ENCODE measurements at regions not wholly inside any gene's neighbourhood (a gene's known extent, or its start where the extent isn't known, plus 50 kb on each side); places are given as distances from the start of the nearest gene placed in this dataset.

DNA sequence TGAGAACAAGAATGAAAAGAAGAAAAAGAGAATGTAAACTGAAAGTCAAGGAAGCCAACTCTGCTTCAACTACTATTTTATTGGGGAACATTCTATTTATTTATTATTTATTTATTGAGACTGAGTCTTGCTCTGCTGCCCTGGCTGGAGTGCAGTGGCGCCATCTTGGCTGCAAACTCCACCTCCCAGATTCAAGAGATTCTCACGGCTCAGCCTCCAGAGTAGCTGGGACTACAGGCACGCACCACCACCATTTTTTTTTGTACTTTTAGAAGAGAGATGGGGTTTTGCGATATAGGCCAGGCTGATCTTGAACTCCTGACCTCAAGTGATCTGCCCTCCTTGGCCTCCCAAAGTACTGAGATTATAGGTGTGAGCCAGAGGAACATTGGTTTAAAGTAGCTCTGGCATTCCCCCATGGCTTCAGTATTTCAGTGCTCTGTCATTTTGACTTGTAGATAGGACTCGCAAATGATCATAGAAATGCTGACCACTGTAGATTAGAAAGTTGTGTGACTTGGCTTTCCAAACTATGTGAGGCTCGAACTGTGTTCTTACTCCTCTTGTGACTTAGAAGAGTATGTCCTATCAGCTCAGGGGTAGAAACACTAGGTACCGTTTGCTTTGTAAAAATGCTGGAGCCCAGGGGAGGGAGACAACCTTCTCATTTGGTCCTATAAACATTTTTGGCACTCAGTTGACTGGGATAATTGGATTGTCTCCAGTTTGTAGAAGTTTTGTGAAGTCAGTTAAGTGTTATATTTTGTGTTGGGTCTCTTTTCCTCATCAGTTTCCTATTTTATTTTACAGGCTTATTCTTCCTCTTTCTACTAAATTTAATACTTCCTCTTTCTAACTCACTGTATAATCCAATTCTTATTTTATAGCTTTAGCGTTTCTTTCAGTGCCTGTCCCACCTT lies 544.9 kb upstream of the CITED2 start:
- no peak for DNase-seq

DNA sequence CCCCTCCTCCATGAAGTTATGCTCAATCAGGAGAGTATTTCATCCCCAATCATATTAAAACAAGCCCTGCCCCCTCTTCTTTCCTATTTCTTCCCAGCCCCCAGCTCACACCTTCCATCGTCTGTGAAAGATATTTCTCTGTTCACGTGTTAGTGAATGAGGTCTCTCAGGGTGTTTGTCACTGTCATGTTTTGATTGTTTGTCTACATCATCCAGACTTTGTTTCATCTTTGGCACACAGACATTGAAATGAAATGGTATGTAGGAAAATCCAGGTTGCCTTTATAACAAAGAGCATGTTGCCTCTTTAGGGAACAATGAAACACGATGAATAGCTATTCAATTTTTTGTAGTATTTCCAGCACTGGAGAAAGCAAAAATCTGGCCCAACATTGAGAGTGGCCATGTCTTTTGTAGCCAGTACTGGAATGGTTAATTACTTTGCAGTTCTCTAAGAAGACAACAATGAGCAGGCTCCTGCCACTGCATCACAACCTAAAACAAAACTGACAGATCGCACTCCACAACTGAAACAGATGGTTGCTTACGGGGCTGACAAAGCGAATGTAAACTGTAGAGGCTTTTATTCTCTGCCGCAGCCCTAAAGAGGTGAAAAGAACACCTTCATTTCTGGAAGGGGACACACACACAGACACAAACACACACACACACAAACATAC lies 543.6 kb upstream of the CITED2 start:
- DNase-seq, result no peak

DNA sequence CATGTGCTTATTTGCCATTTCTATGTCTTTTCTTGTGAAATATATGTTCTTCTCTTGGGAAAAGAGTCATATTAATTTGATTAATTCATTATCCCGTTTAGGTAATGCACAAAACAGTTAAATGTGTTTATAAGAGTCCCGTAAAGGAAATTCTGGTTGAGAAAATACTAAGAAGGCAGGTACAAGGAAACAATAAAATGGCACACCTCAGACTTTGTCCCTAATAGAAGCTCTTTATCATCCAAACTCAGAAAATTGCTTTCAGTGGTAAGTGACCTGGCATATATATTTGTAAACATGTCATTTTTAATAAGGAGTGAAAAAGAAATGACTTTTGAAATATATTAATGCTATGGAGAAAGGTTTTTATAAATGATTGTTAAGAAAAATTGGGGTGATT lies 540.5 kb upstream of the CITED2 start:
- no peak for DNase-seq

DNA sequence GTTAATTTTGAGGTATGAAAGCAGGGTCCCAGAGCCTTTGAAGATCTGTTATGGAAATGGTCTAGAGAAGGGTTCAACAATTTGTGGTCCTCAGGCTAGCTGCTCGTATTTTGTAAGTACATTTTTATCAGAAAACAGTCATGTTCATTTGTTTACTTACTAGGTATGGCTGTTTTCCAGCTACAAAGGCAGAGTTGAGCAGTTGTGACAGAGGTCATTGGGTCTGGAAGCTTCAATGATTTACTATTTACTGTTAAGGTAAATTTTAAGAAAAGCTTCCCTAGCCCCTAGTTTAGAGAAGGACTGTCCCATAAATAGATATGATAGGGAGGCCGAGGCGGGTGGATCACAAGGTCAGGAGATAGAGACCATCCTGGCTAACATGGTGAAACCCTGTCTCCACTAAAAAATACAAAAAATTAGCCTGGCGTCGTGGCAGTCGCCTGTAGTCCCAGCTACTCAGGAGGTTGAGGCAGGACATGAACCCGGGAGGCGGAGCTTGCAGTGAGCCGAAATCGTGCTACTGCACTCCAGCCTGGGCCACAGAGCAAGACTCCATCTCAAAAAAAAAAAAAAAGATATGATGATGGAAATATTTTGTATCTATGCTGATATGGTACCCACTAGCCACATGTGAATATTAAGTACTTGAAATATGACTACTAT lies 538.4 kb upstream of the CITED2 start:
- DNase-seq, result no peak

DNA sequence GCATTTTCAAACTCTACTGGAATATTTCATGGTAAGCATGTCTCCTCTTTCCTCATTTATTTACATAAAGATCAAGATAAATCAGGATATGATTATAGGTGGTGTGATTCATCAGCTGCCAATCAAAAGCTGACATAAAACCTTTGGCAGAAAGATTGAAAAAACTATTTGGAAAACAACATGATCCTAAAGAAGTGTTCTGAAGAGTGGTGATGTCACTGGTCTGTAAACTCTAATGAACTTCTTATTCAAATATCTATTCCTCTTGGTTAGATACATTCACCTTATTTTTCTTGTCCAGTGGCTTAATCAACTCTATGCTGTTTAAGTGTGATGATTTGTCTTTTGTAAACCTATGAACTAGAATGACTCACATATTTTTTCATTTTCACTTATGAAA lies 535.5 kb upstream of the CITED2 start:
- no peak for DNase-seq

DNA sequence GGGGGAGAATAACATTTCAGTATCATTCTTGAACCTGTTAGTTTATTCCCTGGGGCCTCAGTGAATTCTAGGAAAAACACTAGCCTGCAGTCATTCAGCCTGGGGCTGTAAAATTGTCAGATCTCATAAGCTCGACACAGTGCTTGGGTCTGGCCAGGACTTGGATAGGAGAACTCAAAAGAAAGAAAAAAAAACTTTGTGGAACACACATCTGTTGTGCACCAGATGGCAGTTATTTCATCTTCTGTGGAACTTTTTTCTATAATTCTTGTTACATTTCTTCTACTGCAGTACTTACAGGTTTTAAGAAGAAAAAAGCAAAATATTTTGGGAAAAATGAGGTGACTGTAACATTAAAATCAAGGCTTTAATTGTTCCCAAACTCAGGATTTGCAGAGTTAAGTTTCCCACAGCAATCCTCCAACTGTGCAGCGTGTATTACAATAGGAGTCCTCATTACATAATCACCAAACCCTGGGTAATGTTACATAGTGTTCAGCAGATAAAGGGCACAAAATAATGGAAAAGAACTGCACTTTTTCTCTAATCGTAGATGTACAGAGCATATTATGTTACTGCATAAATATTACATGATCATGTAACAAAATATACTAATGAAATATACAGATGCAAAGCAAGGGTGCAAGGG lies 531.1 kb upstream of the CITED2 start:
- DNase-seq, result no peak

DNA sequence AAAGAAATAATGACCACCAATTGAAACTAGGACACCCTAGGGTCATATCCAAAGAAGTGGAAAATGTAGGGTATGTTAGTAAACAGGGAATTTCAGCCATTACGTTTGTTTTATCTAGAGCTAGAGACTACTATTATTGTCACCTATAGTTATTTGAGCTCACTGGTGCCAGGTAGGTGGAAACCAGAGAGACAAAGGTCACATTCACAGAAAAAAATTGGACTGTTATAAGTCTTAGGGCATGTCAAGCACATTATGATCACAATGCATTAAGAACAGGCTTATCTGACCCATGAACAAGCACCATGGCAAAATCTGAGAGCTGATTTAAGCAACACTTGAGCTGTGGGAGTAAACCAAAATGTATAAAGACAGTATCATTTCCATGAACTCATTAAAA lies 530.1 kb upstream of the CITED2 start:
- no peak for DNase-seq

DNA sequence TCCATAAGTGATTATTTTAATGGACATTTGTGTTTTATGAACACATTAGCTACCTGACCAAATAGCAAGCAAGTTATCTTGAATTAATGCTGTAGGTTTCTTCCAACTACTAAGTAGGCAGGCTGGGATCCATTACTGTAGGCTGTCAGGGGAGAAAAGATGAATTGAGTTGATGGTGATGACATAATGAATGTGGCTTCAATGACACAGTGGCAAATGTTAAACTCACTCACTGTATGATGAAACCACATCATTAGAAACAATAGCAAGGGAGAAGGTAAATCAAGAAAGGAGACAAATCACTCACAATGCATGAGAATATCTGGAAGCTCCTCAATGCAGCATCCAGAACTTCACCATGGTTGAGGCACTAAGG lies 529.7 kb upstream of the CITED2 start:
- no peak for DNase-seq

DNA sequence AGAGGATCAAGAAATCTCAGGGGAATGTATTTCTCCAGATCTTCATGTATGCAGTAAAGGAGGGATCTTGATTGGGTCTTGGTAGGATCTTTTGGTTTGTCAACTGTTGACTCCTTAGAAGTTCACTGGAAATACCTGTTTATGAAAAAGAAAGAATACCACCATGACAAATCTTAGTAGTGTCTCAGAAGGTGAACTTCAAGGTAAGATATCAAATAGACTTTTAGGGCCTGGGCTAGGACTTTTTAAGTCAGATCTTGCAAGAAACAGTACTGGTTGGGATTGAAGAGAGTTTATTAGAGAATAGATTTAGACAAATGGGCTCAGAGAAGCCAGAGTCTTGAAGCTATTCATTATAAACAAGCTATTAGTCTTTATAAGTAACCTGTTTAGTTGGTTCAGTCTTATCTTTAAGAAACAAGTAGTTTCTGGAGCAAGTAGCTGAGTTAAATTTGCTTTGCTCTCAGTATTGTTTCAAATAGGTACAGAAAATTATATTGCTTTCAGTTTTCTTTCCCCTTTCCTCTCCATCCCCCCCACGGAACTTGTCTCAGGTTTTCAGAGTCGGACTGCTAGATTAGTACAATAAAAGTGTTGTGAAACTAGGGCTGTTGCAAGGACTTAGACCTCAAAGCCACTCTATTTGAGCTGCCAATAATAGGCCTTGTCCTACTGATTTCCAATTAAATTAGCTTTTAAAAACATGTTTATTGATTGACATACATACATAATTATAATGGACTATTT lies 529.1 kb upstream of the CITED2 start:
- DNase-seq, result no peak

DNA sequence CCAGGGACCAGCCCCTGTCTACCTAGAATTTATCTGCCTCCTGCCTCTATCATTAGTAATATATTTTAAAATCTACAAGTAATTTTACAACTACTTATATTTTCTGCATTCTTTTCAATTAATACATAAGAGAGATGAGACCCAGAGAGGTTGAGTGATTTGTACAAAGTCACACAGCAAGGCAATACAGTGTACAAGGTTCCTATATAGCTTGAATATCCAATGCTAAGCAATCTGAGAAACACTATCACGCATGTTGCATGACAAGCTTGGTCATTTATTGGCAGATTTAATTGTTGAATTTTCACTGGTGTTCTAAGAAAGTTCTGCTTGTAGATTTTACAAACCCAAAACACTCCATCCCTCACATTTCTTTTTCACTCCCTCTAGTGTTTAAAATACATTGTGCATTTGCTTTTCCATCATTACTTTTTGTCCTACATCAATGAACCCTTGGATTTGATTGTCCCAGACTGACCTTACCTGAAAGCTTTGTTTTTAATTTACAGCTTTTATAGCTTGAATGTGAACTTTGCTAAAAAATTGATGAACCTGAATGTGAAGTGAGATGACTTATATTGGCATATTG lies 520.9 kb upstream of the CITED2 start:
- no peak for DNase-seq

DNA sequence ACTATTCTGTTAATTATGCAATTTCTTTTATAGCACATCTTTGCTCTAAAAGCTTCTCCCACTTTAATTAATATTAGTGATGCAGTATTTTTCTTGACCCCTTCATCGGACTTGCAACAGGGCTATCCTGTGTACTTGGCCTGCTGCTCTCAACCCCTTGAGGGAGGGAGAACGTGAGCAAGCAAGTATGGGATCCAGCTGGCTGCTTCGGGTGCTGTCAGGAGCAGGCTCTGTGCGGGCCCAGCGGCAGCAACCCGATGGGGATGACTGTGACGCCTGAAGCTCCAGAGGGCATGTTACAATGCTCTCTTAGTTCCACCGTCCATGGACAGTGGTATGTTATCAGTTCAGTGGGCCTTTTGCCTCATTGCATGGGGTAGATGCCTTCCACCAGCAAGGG lies 519.8 kb upstream of the CITED2 start:
- DNase-seq, result no peak

DNA sequence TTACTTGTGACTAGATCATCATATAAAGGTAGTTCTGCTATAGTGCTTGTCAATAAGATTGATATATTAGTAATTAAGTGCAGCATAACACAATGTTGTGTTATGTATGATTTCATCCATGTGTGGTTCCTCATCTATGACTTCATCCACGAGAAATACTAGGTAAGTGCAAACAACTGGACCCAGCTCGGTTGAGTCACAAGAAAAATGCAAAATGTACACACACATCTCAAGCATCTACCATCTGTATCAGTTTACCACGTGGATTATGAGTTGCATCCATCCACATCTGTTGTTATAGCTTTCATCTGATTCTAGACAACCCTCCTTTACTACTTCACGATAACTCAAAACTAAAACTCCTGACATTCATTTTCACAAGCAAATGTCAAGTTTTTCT lies 517.0 kb upstream of the CITED2 start:
- no peak for DNase-seq

DNA sequence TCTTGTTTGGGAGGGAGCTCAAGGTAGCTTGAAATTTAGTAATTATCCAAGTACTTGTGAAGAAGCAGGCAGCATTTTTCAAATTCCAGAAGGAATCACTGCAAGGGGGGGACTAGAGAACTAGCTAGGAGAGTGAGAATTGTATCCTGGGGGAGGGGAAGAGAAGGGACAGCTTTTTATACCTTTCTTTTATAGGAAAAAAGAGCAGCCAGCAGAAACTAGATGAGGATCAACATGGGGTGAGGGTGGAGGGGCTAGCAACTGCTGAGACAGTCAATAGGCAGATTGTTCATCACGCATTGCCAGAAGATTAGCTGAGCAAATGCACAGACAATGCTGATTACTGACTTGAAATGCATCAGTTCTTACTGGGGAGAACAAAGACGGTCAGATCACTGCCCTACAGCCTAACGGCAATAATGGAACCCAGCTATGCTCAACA lies 514.3 kb upstream of the CITED2 start:
- DNase-seq, result no peak

DNA sequence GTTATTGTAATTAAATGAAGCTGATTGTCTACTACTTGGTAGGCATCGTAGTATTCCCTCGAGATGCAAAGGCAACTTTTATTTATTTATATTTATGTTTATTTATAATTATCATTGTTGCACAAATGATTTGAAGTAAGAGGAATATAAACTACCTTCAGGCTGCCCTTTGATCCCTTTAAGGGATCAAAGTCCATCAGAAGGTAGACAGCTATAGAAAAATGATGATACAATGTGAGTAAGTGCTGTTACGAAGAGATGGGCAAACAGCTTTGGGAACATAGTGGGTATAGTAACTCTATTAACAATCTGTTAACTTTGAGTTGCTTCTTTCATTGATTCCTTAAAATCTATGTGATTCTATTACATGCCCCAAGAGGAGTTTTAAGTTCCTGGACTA lies 512.8 kb upstream of the CITED2 start:
- DNase-seq, result no peak

DNA sequence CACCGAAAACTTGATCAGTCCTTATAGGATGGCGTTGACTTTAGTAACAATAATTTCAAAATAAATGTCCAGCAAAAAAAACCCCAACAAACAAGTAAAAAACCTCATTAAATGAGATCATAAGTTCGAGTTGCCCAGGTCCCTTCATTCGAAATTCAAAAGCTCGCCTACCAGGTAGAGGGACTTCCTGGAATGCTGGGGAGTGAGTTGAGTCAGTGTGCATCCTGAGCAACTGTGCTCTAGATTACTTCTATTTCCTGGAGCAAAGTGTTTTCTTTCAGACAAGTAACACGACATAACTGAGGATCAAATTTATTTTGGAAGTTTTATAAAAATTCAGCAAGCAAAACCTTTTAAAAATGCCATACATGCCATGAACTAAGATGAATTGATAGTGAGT lies 511.9 kb upstream of the CITED2 start:
- DNase-seq, result no peak

DNA sequence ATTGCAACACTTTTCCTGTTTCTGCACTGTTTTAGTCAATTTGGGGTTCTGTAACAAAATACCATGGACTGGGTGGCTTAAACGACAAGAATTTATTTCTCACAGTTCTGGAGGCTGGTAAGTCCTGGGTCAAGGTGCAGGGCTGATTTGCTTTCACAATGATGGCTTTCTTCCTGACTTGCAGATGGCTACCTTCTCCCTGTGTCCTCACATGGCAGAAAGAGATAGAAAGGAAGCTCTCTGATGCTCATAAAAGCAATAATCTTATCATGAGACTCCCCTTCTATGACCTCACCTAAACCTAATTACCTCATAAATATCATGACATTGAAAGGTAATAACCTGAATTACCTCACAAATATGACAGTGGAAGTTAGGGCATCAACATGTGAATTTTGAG lies 511.5 kb upstream of the CITED2 start:
- DNase-seq, result no peak

DNA sequence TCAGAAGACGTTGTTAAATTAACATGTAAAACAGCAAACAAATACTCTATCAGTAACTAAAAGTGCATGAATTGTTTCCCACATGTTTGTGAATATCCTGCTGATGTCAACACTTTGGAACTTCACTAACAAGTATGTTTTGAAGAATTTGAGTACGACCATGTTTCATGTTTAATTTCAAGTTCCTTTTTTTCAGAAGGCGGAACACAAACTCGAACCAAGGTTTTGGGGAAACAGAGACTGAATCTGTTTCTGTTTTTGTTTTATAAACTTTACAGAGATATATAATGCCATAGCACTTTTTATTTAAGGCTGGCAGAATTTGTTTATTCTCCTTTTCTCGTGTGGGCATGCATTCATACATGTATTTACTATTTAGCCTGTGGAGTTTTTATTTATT lies 509.3 kb upstream of the CITED2 start:
- no peak for DNase-seq

DNA sequence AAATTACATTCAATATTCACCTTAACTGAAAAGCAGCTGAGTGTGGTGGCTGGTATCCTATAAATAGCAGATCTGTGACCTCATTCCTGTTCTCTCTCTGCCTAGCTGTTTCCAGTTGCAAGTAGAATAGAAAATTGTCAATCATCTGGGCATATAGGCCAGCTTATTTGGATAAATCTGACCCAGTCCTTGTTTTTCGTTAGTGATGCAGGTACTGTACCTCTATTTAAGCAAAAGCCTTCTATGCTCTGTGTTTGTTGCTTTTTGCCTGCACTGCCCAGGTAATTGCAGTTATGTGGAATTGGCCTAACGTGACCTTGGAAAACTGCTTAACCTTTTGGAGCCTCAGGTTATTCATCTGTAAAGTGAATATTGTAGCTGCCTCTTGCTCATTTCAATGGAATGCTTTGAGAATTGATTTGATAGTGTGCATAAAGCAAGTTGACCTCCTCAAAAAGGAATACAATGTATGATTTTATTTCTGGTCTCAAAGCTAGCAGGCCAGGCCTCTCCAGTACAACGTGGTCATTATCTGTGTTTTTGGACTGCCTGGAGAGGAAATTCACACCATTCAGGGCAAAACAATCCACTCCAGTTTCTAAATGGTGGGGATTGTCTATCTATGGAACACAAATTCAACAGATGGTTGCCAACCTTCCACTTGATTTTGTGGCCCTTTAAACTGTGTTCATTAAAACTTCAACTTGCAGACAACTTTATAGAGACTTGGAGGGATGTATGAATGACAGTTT lies 508.7 kb upstream of the CITED2 start:
- DNase-seq, result no peak

DNA sequence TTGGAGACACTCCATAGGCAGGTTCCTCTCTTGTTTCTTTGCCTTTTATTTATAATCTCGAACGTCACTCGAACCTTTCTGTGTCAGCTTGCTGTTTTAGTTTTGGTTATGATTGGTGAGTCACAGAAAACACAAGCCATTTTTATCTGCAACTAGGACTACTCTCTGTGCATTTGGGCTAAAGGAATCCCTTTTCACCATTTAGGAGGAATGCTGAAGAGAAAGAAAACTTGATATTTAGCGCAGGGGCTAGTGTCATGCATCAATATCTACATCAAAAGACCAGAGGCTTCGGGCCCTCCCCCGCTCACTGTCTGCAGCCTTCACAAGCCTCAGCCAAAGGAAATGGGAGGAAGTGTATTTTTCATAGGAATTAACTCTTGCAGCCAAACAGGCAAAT lies 507.8 kb upstream of the CITED2 start:
- DNase-seq, result no peak

DNA sequence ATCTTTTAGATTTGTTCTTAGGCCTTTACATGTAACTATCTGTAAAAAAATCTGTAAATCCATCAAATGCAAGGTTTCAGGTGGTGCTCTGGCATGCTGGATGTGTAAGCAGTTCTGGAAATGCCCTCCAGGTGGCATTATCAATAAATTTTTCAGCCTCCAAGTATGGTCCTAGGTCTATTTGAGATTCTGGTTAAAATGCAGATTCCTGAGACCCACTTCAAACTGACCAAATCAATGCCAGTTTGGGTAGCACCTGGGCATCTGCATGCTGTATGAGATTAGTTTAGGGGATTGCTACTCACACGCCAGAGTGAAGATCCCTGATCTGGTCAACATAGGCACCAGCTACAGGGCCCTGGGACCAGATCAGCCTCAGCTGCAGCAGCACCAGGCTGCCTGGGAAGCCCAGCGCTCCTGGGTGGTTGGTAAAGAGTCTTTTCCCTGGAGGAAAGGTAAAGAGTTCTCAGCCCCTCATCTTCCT lies 507.3 kb upstream of the CITED2 start:
- no peak for DNase-seq

DNA sequence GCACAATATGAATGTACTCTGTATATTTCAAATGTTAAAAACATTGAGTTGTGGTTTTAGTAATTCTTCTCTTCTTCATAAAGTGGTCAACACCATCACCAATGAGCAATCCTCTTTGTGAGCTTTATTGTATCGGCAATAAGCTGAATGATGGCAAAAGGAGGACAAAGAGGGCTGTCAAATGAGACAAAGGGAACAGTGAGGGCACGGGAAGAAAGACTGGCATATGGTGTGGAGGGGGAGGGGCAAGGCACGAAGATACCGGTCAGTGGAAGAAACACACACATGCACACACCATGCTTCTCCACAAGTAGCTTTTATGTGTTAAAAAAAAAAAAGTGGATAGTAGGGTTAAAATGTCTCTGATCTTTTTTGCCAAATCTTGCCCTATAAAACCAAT lies 506.8 kb upstream of the CITED2 start:
- DNase-seq, result no peak
